ENCODE measurements at regions not wholly inside any gene's neighbourhood (a gene's known extent, or its start where the extent isn't known, plus 50 kb on each side); places are given as distances from the start of the nearest gene placed in this dataset.

GRCh38 chr14:58964598-58964928, 223.9 kb upstream of the DAAM1 start (continued):
- TF ChIP-seq RBBP5 (IDR thresholded peaks at IDR 0.05; ENCODE audit: borderline replicate concordance, low read depth, low read length) (no peak), TBP (IDR thresholded peaks at IDR 0.05; ENCODE audit: low read depth, low read length) (no peak), YY1 (IDR thresholded peaks at IDR 0.05; ENCODE audit: low read depth, low read length) (no peak)
